Trophoblast cell (in vitro differentiated cells and primary cell): ENCODE measurements at regions not wholly inside any gene's neighbourhood (a gene's known extent, or its start where the extent isn't known, plus 50 kb on each side); places are given as distances from the start of the nearest gene placed in this dataset.

ENCODE experiments used
- DNase-seq, 2 donors: peaks; one replicate each; pipeline ENCODE4 v3.0.0-alpha.2; 2016
- H2AFZ ChIP-seq: 2 replicates; pipeline ENCODE4 v1.6.1; 2013; ENCODE audit warnings: low read length, moderate library complexity, mild to moderate bottlenecking; ENCODE audit not compliant: insufficient read depth, poor library complexity
- H2AK5ac ChIP-seq: 2 replicates; pipeline ENCODE4 v1.6.1; 2013; ENCODE audit warnings: mild to moderate bottlenecking, low read length
- H2BK120ac ChIP-seq: 2 replicates; pipeline ENCODE4 v1.6.1; 2013; ENCODE audit warnings: low read length, mild to moderate bottlenecking, moderate library complexity; ENCODE audit not compliant: insufficient read depth, poor library complexity
- H2BK12ac ChIP-seq: 2 replicates; pipeline ENCODE4 v1.6.1; 2013; ENCODE audit warnings: mild to moderate bottlenecking, low read length, moderate library complexity
- H2BK5ac ChIP-seq: 2 replicates; pipeline ENCODE4 v1.6.1; 2013; ENCODE audit warnings: low read length, low read depth, moderate library complexity, mild to moderate bottlenecking; ENCODE audit not compliant: poor library complexity
- H3K14ac ChIP-seq: 2 replicates; pipeline ENCODE4 v1.6.1; 2013; ENCODE audit warnings: mild to moderate bottlenecking, low read length
- H3K18ac ChIP-seq: 2 replicates; pipeline ENCODE4 v1.6.1; 2013; ENCODE audit warnings: mild to moderate bottlenecking, low read length
- H3K23ac ChIP-seq: 2 replicates; pipeline ENCODE4 v1.6.1; 2013; ENCODE audit warnings: low read length
- H3K27ac ChIP-seq: 2 replicates; pipeline ENCODE4 v1.5.1; 2013; ENCODE audit warnings: low read depth, mild to moderate bottlenecking, inconsistent platforms, low read length, moderate library complexity
- H3K27me3 ChIP-seq: 2 replicates; pipeline ENCODE4 v1.6.1; 2013; ENCODE audit warnings: inconsistent platforms, mild to moderate bottlenecking, low read length, moderate library complexity; ENCODE audit not compliant: insufficient read depth
- H3K36me3 ChIP-seq, 2 experiments: 1 replicate in 1 of 2; 2 replicates in 1 of 2; pipeline ENCODE4 v1.6.1; 2013; ENCODE audit warnings: low read length in 2 of 2, mild to moderate bottlenecking in 2 of 2, moderate library complexity in 1 of 2; ENCODE audit not compliant: insufficient read depth in 2 of 2, control insufficient read depth in 1 of 2
- H3K4ac ChIP-seq: 2 replicates; pipeline ENCODE4 v1.6.1; 2013; ENCODE audit warnings: low read depth, mild to moderate bottlenecking, low read length, moderate library complexity
- H3K4me1 ChIP-seq, 2 experiments: 1 replicate in 1 of 2; 2 replicates in 1 of 2; pipeline ENCODE4 v1.6.1; 2013; ENCODE audit warnings: low read length in 2 of 2, mild to moderate bottlenecking in 2 of 2, moderate library complexity in 1 of 2; ENCODE audit not compliant: insufficient read depth in 2 of 2, control insufficient read depth in 1 of 2
- H3K4me2 ChIP-seq: 2 replicates; pipeline ENCODE4 v1.6.1; 2013; ENCODE audit warnings: inconsistent platforms, mild to moderate bottlenecking, low read length, moderate library complexity
- H3K4me3 ChIP-seq: 2 replicates; pipeline ENCODE4 v1.5.1; 2013; ENCODE audit warnings: mild to moderate bottlenecking, low read depth, low read length, inconsistent platforms
- H3K79me1 ChIP-seq: one replicate; pipeline ENCODE4 v1.6.1; 2013; ENCODE audit warnings: low read length
- H3K79me2 ChIP-seq: 2 replicates; pipeline ENCODE4 v1.6.1; 2013; ENCODE audit warnings: low read length, mild to moderate bottlenecking; ENCODE audit not compliant: control insufficient read depth, insufficient read depth, poor library complexity
- H3K9ac ChIP-seq: 2 replicates; pipeline ENCODE4 v1.6.1; 2013; ENCODE audit warnings: mild to moderate bottlenecking, low read length
- H3K9me3 ChIP-seq: 2 replicates; pipeline ENCODE4 v1.6.1; 2013; ENCODE audit warnings: low read depth, mild to moderate bottlenecking, control low read depth, inconsistent platforms, low read length; ENCODE audit not compliant: insufficient read depth
- H4K12ac ChIP-seq: 2 replicates; pipeline ENCODE4 v1.6.1; 2013; ENCODE audit warnings: low read depth, mild to moderate bottlenecking, low read length, moderate library complexity
- H4K8ac ChIP-seq: 2 replicates; pipeline ENCODE4 v1.6.1; 2013; ENCODE audit warnings: low read depth, mild to moderate bottlenecking, low read length, moderate library complexity
- H4K91ac ChIP-seq: one replicate; pipeline ENCODE4 v1.6.1; 2013; ENCODE audit warnings: low read depth, mild to moderate bottlenecking, low read length, moderate library complexity
- WGBS: extraction: QIAGEN DNeasy Blood & Tissue Kit; methylation state at CpG from one replicate; pipeline ENCODE4 v1.1.7; 2013; ENCODE audit warnings: missing lambda C conversion rate; ENCODE audit not compliant: insufficient read length, insufficient coverage; ENCODE audit errors: extremely low coverage; 5-methylcytosine and 5-hydroxymethylcytosine counted together

GRCh38 chr11:70541699-70542098 lies 143.4 kb downstream of the CTTN start:
- no CpG with 5 or more reads among the region's 5 CpGs for WGBS

DNA sequence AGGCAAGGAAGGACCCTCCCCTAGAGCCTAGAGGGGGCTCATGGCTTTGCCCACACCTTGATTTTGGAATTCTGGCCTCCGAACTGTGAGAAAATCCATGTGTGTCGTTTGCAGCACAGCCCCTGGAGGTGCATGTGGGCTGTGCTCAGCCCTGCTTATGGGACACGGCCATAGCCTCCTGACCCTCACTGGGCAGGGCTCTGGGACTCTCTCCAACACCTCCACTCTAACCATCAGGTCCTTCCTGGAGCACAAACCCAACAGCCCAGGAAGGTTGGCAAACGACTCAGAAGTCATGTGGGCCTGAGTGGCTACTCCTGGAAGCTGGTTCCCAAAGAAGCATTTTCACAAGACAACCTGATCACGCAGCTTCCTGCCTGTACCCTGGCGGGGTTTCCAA lies 144.1 kb downstream of the CTTN start:
- Histone ChIP-seq H3K4me3 (no peak overlapping the region), H3K79me1 (peaks cover 8% of the 10 kb centered on the region), H3K9me3 (no peaks in the 10 kb centered on the region), H3K4me1 (peaks cover 15 to 19% of the 10 kb centered on the region in 2 experiments), H3K36me3 (no peaks in the 10 kb centered on the region), H3K4me2 (no peak overlapping the region), H3K4ac (no peak overlapping the region), H3K18ac (no peak overlapping the region), H2AFZ (no peak overlapping the region), H3K79me2 (no peaks in the 10 kb centered on the region), H4K12ac (no peak overlapping the region), H4K91ac (no peak overlapping the region), H3K9ac (no peak overlapping the region), H3K14ac (no peak overlapping the region), H3K27ac (no peak overlapping the region), H3K27me3 (no peaks in the 10 kb centered on the region), H4K8ac (no peak overlapping the region), H2BK5ac (no peak overlapping the region), H3K23ac (no peak overlapping the region), H2AK5ac (no peak overlapping the region), H2BK120ac (no peak overlapping the region), H2BK12ac (no peak overlapping the region)
- DNase-seq, result no peak
- no CpG with 5 or more reads among the region's 6 CpGs for WGBS

More at GRCh38 chr11:70541699-70542098, 143.4 kb downstream of the CTTN start:
- Histone ChIP-seq H2AK5ac (no peak overlapping the region), H2BK5ac (no peak overlapping the region), H4K91ac (no peak overlapping the region), H3K23ac (no peak overlapping the region), H2BK12ac (no peak overlapping the region), H3K9me3 (no peaks in the 10 kb centered on the region), H3K18ac (no peak overlapping the region), H3K4me3 (no peak overlapping the region), H3K4ac (no peak overlapping the region), H3K4me2 (no peak overlapping the region), H2BK120ac (no peak overlapping the region), H3K9ac (no peak overlapping the region), H3K27ac (no peak overlapping the region), H3K36me3 (no peaks in the 10 kb centered on the region), H3K27me3 (no peaks in the 10 kb centered on the region), H2AFZ (no peak overlapping the region), H3K4me1 (peaks cover 15 to 19% of the 10 kb centered on the region in 2 experiments), H4K8ac (no peak overlapping the region), H3K79me1 (peaks cover 8% of the 10 kb centered on the region), H3K14ac (no peak overlapping the region), H4K12ac (no peak overlapping the region), H3K79me2 (no peaks in the 10 kb centered on the region)
- DNase-seq, result no peak

DNA sequence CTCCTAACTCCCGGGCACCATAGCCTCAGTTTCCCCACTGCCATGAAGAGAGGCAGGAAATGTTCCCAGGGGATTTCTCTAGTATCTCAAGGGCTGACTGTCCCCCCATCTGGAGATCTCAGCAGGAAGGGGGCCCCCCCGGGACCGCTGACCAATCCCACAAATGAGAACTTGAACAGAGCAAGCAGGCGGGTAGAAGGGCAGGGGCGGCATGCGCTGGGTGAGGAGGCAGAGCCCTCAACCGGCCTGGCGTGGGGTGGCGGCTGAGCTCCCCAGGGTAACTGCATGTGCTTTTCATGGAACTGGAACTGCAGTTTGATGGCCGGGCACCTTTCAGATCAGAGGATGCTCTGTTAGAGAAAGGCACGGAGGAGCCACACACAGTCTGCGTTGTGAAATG lies 144.5 kb downstream of the CTTN start:
- no peak overlapping the region for H2BK12ac ChIP-seq
- no CpG with 5 or more reads among the region's 12 CpGs for WGBS
- H3K79me1 ChIP-seq, result peaks cover 8% of the 10 kb centered on the region
- H3K4me3 ChIP-seq, result no peak overlapping the region
- H2BK120ac ChIP-seq, result no peak overlapping the region
- no peak overlapping the region for H3K27ac ChIP-seq
- no peak overlapping the region for H4K8ac ChIP-seq
- no peak overlapping the region for H2AFZ ChIP-seq
- H4K91ac ChIP-seq, result no peak overlapping the region
- H3K4me2 ChIP-seq, result no peak overlapping the region
- H4K12ac ChIP-seq, result no peak overlapping the region
- H3K4me1 ChIP-seq, result peaks cover 15 to 16% of the 10 kb centered on the region in 2 experiments
- H3K9me3 ChIP-seq, result no peaks in the 10 kb centered on the region
- no peak overlapping the region for H3K23ac ChIP-seq
- no peaks in the 10 kb centered on the region for H3K36me3 ChIP-seq
- no peak overlapping the region for H3K9ac ChIP-seq
- H3K18ac ChIP-seq, result no peak overlapping the region
- H3K27me3 ChIP-seq, result no peaks in the 10 kb centered on the region
- no peak overlapping the region for H2BK5ac ChIP-seq
- no peaks in the 10 kb centered on the region for H3K79me2 ChIP-seq
- no peak overlapping the region for H3K4ac ChIP-seq
- no peak overlapping the region for H3K14ac ChIP-seq
- H2AK5ac ChIP-seq, result no peak overlapping the region
- DNase-seq, result no peak

DNA sequence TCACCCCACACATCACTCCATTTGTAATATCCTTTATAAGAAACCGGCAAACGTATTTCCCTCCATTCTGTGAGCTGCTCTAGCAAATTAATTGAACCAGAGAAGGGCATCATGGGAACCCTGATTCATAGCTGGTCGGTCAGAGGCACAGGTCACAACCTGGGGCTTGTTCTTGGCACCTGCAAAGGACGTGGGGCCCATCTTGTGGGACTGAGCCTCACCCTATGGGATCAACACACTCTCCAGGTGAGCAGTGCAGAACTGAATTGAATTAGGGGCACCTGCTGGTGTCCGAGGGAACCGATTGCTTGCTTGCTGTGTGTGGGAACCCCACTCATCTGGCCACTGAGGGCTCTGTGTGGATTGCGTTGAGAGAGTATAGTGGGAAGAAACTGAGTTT lies 145.3 kb downstream of the CTTN start:
- Histone ChIP-seq H2AK5ac (no peak overlapping the region), H3K27ac (no peak overlapping the region), H3K18ac (no peak overlapping the region), H3K79me2 (no peaks in the 10 kb centered on the region), H4K91ac (no peak overlapping the region), H2BK120ac (no peak overlapping the region), H3K79me1 (peaks cover 8% of the 10 kb centered on the region), H3K27me3 (no peaks in the 10 kb centered on the region), H2BK5ac (no peak overlapping the region), H3K23ac (no peak overlapping the region), H3K4me2 (no peak overlapping the region), H3K4me1 (peaks cover 11 to 12% of the 10 kb centered on the region in 2 experiments), H3K9ac (no peak overlapping the region), H4K12ac (no peak overlapping the region), H3K4ac (no peak overlapping the region), H3K9me3 (no peaks in the 10 kb centered on the region), H2AFZ (no peak overlapping the region), H3K14ac (no peak overlapping the region), H2BK12ac (no peak overlapping the region), H3K4me3 (no peak overlapping the region), H4K8ac (no peak overlapping the region), H3K36me3 (no peaks in the 10 kb centered on the region)
- WGBS, result no CpG with 5 or more reads among the region's 7 CpGs
- no peak for DNase-seq
